H9 (cell line): ENCODE measurements at regions not wholly inside any gene's neighbourhood (a gene's known extent, or its start where the extent isn't known, plus 50 kb on each side); places are given as distances from the start of the nearest gene placed in this dataset.

Experiments used
- DNase-seq: peaks from one replicate; pipeline ENCODE4 v3.0.0-alpha.2; 2017
- H2AFZ ChIP-seq: one replicate; pipeline ENCODE4 v1.6.1; 2013; ENCODE audit warnings: mild to moderate bottlenecking, low read length, control low read depth, moderate library complexity
- H2AK5ac ChIP-seq: 2 replicates; pipeline ENCODE4 v1.6.1; 2013; ENCODE audit warnings: low read length, control low read depth, mixed read lengths; ENCODE audit not compliant: insufficient read length
- H2BK120ac ChIP-seq: one replicate; pipeline ENCODE4 v1.6.1; 2013; ENCODE audit warnings: low read depth, mild to moderate bottlenecking, low read length, control low read depth, inconsistent platforms; ENCODE audit not compliant: poor library complexity, severe bottlenecking
- H2BK12ac ChIP-seq: 2 replicates; pipeline ENCODE4 v1.6.1; 2013; ENCODE audit warnings: low read length, control low read depth, mixed read lengths, low read depth; ENCODE audit not compliant: insufficient read length
- H2BK15ac ChIP-seq: 2 replicates; pipeline ENCODE4 v1.6.1; 2013; ENCODE audit warnings: low read depth, low read length, control low read depth
- H2BK20ac ChIP-seq: one replicate; pipeline ENCODE4 v1.6.1; 2013; ENCODE audit warnings: low read depth, mild to moderate bottlenecking, low read length, control low read depth, inconsistent platforms; ENCODE audit not compliant: poor library complexity, severe bottlenecking
- H2BK5ac ChIP-seq: 2 replicates; pipeline ENCODE4 v1.6.1; 2013; ENCODE audit warnings: low read length, control low read depth, mixed read lengths; ENCODE audit not compliant: insufficient read length
- H3K14ac ChIP-seq: 2 replicates; pipeline ENCODE4 v1.6.1; 2013; ENCODE audit warnings: low read length, control low read depth; ENCODE audit not compliant: insufficient read depth
- H3K18ac ChIP-seq: 2 replicates; pipeline ENCODE4 v1.6.1; 2013; ENCODE audit warnings: low read depth, mild to moderate bottlenecking, mixed read lengths, low read length, control low read depth; ENCODE audit not compliant: insufficient read length
- H3K23ac ChIP-seq: 2 replicates; pipeline ENCODE4 v1.6.1; 2013; ENCODE audit warnings: low read length, control low read depth, mixed read lengths, low read depth; ENCODE audit not compliant: insufficient read length
- H3K23me2 ChIP-seq: 2 replicates; pipeline ENCODE4 v1.6.1; 2013; ENCODE audit warnings: low read depth, mild to moderate bottlenecking, mixed read lengths, low read length, control low read depth; ENCODE audit not compliant: insufficient read length, poor library complexity, severe bottlenecking
- H3K27ac ChIP-seq: 2 replicates; pipeline ENCODE4 v1.5.1; 2013; ENCODE audit warnings: low read length, control low read depth, mixed read lengths, low read depth; ENCODE audit not compliant: insufficient read length
- H3K27me3 ChIP-seq: 2 replicates; pipeline ENCODE4 v1.6.1; 2013; ENCODE audit warnings: low read length, control low read depth, inconsistent platforms; ENCODE audit not compliant: insufficient read depth
- H3K4ac ChIP-seq: 2 replicates; pipeline ENCODE4 v1.6.1; 2013; ENCODE audit warnings: low read depth, mild to moderate bottlenecking, control low read depth, inconsistent platforms, low read length, moderate library complexity
- H3K4me1 ChIP-seq: 2 replicates; pipeline ENCODE4 v1.6.1; 2013; ENCODE audit warnings: low read length, control low read depth, inconsistent platforms; ENCODE audit not compliant: insufficient read depth
- H3K4me2 ChIP-seq: 2 replicates; pipeline ENCODE4 v1.6.1; 2013; ENCODE audit warnings: low read length, control low read depth, mixed read lengths; ENCODE audit not compliant: insufficient read length, insufficient read depth
- H3K56ac ChIP-seq: 2 replicates; pipeline ENCODE4 v1.6.1; 2013; ENCODE audit warnings: low read depth, mild to moderate bottlenecking, mixed read lengths, low read length, control low read depth; ENCODE audit not compliant: insufficient read length
- H3K79me1 ChIP-seq: 2 replicates; pipeline ENCODE4 v1.6.1; 2013; ENCODE audit warnings: low read depth, mild to moderate bottlenecking, moderate library complexity, low read length, control low read depth, inconsistent platforms; ENCODE audit not compliant: insufficient read depth, poor library complexity, severe bottlenecking
- H3K79me2 ChIP-seq: 2 replicates; pipeline ENCODE4 v1.6.1; 2013; ENCODE audit warnings: low read length, control low read depth, inconsistent platforms; ENCODE audit not compliant: insufficient read depth
- H3K9ac ChIP-seq: 2 replicates; pipeline ENCODE4 v1.6.1; 2013; ENCODE audit warnings: low read length, control low read depth, mixed read lengths; ENCODE audit not compliant: insufficient read length; ENCODE audit errors: extremely low read depth
- H3K9me3 ChIP-seq: one replicate; pipeline ENCODE4 v1.6.1; 2013; ENCODE audit warnings: low read depth, low read length, inconsistent platforms; ENCODE audit not compliant: control insufficient read depth
- H3T11ph ChIP-seq: one replicate; pipeline ENCODE4 v1.6.1; 2013; ENCODE audit warnings: mild to moderate bottlenecking, low read length, control low read depth, inconsistent platforms
- H4K20me1 ChIP-seq: one replicate; pipeline ENCODE4 v1.6.1; 2013; ENCODE audit not compliant: control insufficient read depth, insufficient read length, insufficient read depth
- H4K5ac ChIP-seq: 2 replicates; pipeline ENCODE4 v1.6.1; 2013; ENCODE audit warnings: low read depth, mild to moderate bottlenecking, mixed read lengths, low read length, control low read depth; ENCODE audit not compliant: insufficient read length
- H4K8ac ChIP-seq: replicated peaks from 2 replicates; pipeline ENCODE4 v1.6.1; 2013; ENCODE audit warnings: low read length, control low read depth, mixed read lengths, low read depth; ENCODE audit not compliant: insufficient read length
- H4K91ac ChIP-seq: 2 replicates; pipeline ENCODE4 v1.6.1; 2013; ENCODE audit warnings: low read depth, mild to moderate bottlenecking, moderate library complexity, mixed read lengths, low read length, control low read depth; ENCODE audit not compliant: insufficient read length
- H3K27ac Mint-ChIP-seq, 3 experiments: 2 replicates in 2 of 3; 3 replicates in 1 of 3; pipeline ENCODE4 v1.8.0; 2020 to 2021; ENCODE audit warnings: mixed read lengths in 3 of 3, mild to moderate bottlenecking in 1 of 3, moderate library complexity in 1 of 3
- H3K27me3 Mint-ChIP-seq: 2 replicates; pipeline ENCODE4 v1.8.0; 2021; ENCODE audit warnings: low read depth, mild to moderate bottlenecking, moderate library complexity, mixed read lengths
- H3K36me3 Mint-ChIP-seq, 3 experiments: 2 replicates in 2 of 3; 3 replicates in 1 of 3; pipeline ENCODE4 v1.8.0; 2020 to 2021; ENCODE audit warnings: low read depth in 3 of 3, mixed read lengths in 3 of 3; ENCODE audit not compliant: insufficient read depth in 1 of 3
- H3K4me1 Mint-ChIP-seq, 2 experiments: 2 replicates each; pipeline ENCODE4 v1.8.0; 2020; ENCODE audit warnings: mixed read lengths in 2 of 2
- H3K4me3 Mint-ChIP-seq, 2 experiments: 2 replicates in 1 of 2; 3 replicates in 1 of 2; pipeline ENCODE4 v1.8.0; 2020 to 2021; ENCODE audit warnings: mild to moderate bottlenecking in 2 of 2, mixed read lengths in 2 of 2, moderate library complexity in 1 of 2
- H3K9me3 Mint-ChIP-seq, 2 experiments: 2 replicates in 1 of 2; 3 replicates in 1 of 2; pipeline ENCODE4 v1.8.0; 2020; ENCODE audit warnings: mild to moderate bottlenecking in 2 of 2, mixed read lengths in 2 of 2, moderate library complexity in 1 of 2
- WGBS: extraction: QIAGEN DNeasy Blood & Tissue Kit; methylation state at CpG from one replicate; pipeline ENCODE4 v1.1.7; 2013; ENCODE audit warnings: missing lambda C conversion rate, low lambda C conversion rate, mixed read lengths; ENCODE audit not compliant: insufficient read length; ENCODE audit errors: extremely low coverage; 5-methylcytosine and 5-hydroxymethylcytosine counted together
- TF ChIP-seq, protein P1 (sequence below): fragments of 200-600 bp; sonication (generic); conservative IDR thresholded peaks from 3 replicates; pipeline ENCODE4 v1.8.0; 2021; ENCODE audit warnings: antibody characterized with exemption, mild to moderate bottlenecking

DNA sequence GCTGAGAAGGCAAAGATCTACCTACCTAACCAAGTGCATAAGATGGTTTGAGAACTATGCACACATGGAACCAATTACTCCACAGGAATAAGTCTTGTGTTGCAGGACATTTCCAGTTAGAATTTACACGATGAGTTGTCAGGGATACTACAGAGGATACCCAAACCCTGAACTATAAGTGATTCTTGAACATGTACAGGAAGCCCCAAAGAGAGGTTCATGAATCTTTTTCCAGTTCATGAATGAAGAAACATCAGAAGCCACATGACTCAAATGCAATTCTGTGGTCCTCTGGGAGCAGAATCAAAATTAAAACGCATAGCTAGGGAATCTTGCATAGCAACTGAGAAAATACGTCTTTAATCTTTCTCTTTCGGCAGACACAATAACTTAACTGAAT, 114.1 kb upstream of the LMCD1 start:
- H3K18ac ChIP-seq = no peak overlapping the region
- no peaks in the 10 kb centered on the region for H3K4me1 ChIP-seq
- Mint-ChIP-seq H3K4me1 (no peaks in the 10 kb centered on the region), H3K27ac (no peak overlapping the region), H3K9me3 (peaks cover 0 to 2% of the 10 kb centered on the region in 2 experiments; a peak in 2 of 5 replicates), H3K36me3 (no peaks in the 10 kb centered on the region), H3K4me3 (no peak overlapping the region), H3K27me3 (no peaks in the 10 kb centered on the region)
- no peak overlapping the region for H3K9ac ChIP-seq
- no peak overlapping the region for H2BK12ac ChIP-seq
- H2BK15ac ChIP-seq = no peak overlapping the region
- H2AFZ ChIP-seq = no peak overlapping the region
- no peak overlapping the region for H3K23ac ChIP-seq
- H4K91ac ChIP-seq = no peak overlapping the region
- H3K56ac ChIP-seq = no peak overlapping the region
- no peaks in the 10 kb centered on the region for H4K20me1 ChIP-seq
- no peak overlapping the region for H4K5ac ChIP-seq
- TF ChIP-seq, protein P1, sequence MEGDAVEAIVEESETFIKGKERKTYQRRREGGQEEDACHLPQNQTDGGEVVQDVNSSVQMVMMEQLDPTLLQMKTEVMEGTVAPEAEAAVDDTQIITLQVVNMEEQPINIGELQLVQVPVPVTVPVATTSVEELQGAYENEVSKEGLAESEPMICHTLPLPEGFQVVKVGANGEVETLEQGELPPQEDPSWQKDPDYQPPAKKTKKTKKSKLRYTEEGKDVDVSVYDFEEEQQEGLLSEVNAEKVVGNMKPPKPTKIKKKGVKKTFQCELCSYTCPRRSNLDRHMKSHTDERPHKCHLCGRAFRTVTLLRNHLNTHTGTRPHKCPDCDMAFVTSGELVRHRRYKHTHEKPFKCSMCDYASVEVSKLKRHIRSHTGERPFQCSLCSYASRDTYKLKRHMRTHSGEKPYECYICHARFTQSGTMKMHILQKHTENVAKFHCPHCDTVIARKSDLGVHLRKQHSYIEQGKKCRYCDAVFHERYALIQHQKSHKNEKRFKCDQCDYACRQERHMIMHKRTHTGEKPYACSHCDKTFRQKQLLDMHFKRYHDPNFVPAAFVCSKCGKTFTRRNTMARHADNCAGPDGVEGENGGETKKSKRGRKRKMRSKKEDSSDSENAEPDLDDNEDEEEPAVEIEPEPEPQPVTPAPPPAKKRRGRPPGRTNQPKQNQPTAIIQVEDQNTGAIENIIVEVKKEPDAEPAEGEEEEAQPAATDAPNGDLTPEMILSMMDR = no peak
- H2BK5ac ChIP-seq = no peak overlapping the region
- WGBS = no CpG with 5 or more reads among the region's 4 CpGs
- no peak overlapping the region for H2BK120ac ChIP-seq
- H3K27ac ChIP-seq = no peak overlapping the region
- H3K79me2 ChIP-seq = no peaks in the 10 kb centered on the region
- H3K23me2 ChIP-seq = no peaks in the 10 kb centered on the region
- no peak overlapping the region for H2AK5ac ChIP-seq
- no peak for DNase-seq
- H3K9me3 ChIP-seq = no peaks in the 10 kb centered on the region
- H2BK20ac ChIP-seq = no peak overlapping the region
- no peaks in the 10 kb centered on the region for H3K79me1 ChIP-seq
- no peak overlapping the region for H3K4ac ChIP-seq
- no peak overlapping the region for H3T11ph ChIP-seq
- no peak overlapping the region for H3K14ac ChIP-seq
- H3K27me3 ChIP-seq = no peaks in the 10 kb centered on the region; the same call in 1 of the 2 replicates
- H3K4me2 ChIP-seq = no peak overlapping the region
- H4K8ac ChIP-seq = no peak overlapping the region
